HEK293T (cell line): ENCODE measurements at regions not wholly inside any gene's neighbourhood (a gene's known extent, or its start where the extent isn't known, plus 50 kb on each side); places are given as distances from the start of the nearest gene placed in this dataset.

Source experiments
- BHLHE40 ChIP-seq: fragments of 450-650 bp; IDR thresholded peaks from 2 replicates; pipeline ENCODE4 v1.6.1; 2016; ENCODE audit warnings: mild to moderate bottlenecking, moderate library complexity, borderline replicate concordance
- CTBP1 ChIP-seq: fragments of 450-650 bp; IDR thresholded peaks from 2 replicates; pipeline ENCODE4 v1.6.1; 2016; ENCODE audit warnings: borderline replicate concordance
- ELF4 ChIP-seq: fragments of 450-650 bp; IDR thresholded peaks from 2 replicates; pipeline ENCODE4 v1.6.1; 2017; ENCODE audit warnings: antibody characterized with exemption
- FOXA1 ChIP-seq: fragments of 450-650 bp; IDR thresholded peaks from 2 replicates; pipeline ENCODE4 v1.6.1; 2016; ENCODE audit warnings: mild to moderate bottlenecking
- FOXK2 ChIP-seq: fragments of 450-650 bp; IDR thresholded peaks from 2 replicates; pipeline ENCODE4 v1.6.1; 2016; ENCODE audit warnings: mild to moderate bottlenecking
- FOXM1 ChIP-seq: fragments of 450-650 bp; IDR thresholded peaks from 2 replicates; pipeline ENCODE4 v1.6.1; 2017; ENCODE audit warnings: mild to moderate bottlenecking, borderline replicate concordance
- NFRKB ChIP-seq: fragments of 450-650 bp; IDR thresholded peaks from 2 replicates; pipeline ENCODE4 v1.6.1; 2016; ENCODE audit warnings: mild to moderate bottlenecking, moderate library complexity
- PKNOX1 ChIP-seq: fragments of 450-650 bp; IDR thresholded peaks from 2 replicates; pipeline ENCODE4 v1.6.1; 2016
- SUZ12 ChIP-seq: fragments of 450-650 bp; IDR thresholded peaks from 2 replicates; pipeline ENCODE4 v1.6.1; 2016; ENCODE audit warnings: mild to moderate bottlenecking

DNA sequence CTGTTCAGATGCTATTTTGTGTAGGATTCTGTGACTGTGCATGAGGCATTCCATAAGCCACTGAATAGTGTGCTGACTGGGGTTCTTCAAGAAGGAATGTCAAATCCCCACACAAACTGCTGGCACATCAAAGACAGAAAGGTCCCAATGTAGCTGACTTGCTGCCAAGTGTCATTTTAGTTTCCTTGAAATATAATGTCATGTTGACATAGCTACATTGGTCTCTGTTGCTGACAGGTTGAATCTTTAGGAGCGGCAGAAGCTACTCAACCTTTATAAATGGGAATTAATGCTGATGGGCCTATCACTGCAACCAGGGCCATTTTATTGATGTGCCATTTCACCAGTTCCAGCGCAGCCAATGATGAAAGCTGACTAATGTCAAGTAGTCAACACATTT, 1110.7 kb upstream of the B3GALT2 start:
- TF ChIP-seq SUZ12 (no peak), CTBP1 (no peak), FOXA1 (no peak), ELF4 (no peak), BHLHE40 (no peak), FOXM1 (no peak), NFRKB (no peak), FOXK2 (no peak), PKNOX1 (no peak)
